ENCODE measurements at regions not wholly inside any gene's neighbourhood (a gene's known extent, or its start where the extent isn't known, plus 50 kb on each side); places are given as distances from the start of the nearest gene placed in this dataset.
"Not testable (repeated sequence)": the region's sequence is repeated elsewhere in the genome, so short reads cannot be mapped to it uniquely, and the experiment has no call there.

DNA sequence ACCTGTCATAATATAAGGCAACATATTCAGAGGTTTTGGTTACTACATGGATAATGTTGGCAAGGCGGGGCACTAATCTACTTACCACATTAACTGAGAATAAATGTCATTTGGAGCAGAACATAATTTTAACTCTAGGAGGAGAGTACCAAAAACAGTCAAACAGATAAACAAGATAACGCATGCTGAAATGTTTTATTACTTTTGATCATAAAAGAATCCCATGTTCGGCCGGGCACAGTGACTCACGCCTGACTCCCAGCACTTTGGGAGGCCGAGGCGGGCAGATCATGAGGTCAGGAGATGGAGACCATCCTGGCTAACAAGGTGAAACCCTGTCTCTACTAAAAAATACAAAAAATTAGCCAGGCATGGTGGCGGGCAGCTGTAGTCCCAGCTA lies 173.8 kb upstream of the NUDT12 start:
- TF ChIP-seq, protein P1, sequence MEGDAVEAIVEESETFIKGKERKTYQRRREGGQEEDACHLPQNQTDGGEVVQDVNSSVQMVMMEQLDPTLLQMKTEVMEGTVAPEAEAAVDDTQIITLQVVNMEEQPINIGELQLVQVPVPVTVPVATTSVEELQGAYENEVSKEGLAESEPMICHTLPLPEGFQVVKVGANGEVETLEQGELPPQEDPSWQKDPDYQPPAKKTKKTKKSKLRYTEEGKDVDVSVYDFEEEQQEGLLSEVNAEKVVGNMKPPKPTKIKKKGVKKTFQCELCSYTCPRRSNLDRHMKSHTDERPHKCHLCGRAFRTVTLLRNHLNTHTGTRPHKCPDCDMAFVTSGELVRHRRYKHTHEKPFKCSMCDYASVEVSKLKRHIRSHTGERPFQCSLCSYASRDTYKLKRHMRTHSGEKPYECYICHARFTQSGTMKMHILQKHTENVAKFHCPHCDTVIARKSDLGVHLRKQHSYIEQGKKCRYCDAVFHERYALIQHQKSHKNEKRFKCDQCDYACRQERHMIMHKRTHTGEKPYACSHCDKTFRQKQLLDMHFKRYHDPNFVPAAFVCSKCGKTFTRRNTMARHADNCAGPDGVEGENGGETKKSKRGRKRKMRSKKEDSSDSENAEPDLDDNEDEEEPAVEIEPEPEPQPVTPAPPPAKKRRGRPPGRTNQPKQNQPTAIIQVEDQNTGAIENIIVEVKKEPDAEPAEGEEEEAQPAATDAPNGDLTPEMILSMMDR (conservative IDR thresholded peaks at IDR 0.05; ENCODE audit: low read depth, low read length): not testable (repeated sequence)
- not testable (repeated sequence) for TF ChIP-seq POLR2A (IDR thresholded peaks at IDR 0.05; ENCODE audit: low read depth, low read length); RCOR1 (IDR thresholded peaks at IDR 0.05; ENCODE audit: insufficient replicate concordance, low read length); MXI1 (IDR thresholded peaks at IDR 0.05; ENCODE audit: borderline replicate concordance, low read depth, low read length); FOS (IDR thresholded peaks at IDR 0.05; ENCODE audit: low read depth, low read length); RFX5 (IDR thresholded peaks at IDR 0.05; ENCODE audit: low read depth, low read length); RAD21 (IDR thresholded peaks at IDR 0.05; ENCODE audit: low read length)
- TF ChIP-seq, protein P2, sequence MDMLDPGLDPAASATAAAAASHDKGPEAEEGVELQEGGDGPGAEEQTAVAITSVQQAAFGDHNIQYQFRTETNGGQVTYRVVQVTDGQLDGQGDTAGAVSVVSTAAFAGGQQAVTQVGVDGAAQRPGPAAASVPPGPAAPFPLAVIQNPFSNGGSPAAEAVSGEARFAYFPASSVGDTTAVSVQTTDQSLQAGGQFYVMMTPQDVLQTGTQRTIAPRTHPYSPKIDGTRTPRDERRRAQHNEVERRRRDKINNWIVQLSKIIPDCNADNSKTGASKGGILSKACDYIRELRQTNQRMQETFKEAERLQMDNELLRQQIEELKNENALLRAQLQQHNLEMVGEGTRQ (IDR thresholded peaks at IDR 0.05; ENCODE audit: low read depth, low read length): not testable (repeated sequence)

All from IMR-90 (cell line).